HG03520 (cell line): ENCODE measurements at regions not wholly inside any gene's neighbourhood (a gene's known extent, or its start where the extent isn't known, plus 50 kb on each side); places are given as distances from the start of the nearest gene placed in this dataset.
A peak's percentile ranks its signal among the peaks of the same experiment; 100 is the strongest.
"Not testable (repeated sequence)": the region's sequence is repeated elsewhere in the genome, so short reads cannot be mapped to it uniquely, and the experiment has no call there.

Experiments
- ATAC-seq: cut with Tn5 transposase; IDR thresholded peaks from one replicate; pipeline ENCODE4 v1.9.1; 2021; ENCODE audit warnings: mild to moderate bottlenecking, moderate library complexity; ENCODE audit not compliant: unreplicated experiment

- no peak for ATAC-seq
Observed at GRCh38 chr11:107276077-107276476, 181.5 kb downstream of the CWF19L2 start.

- ATAC-seq: no peak
Observed at GRCh38 chr11:107275632-107276031, 182.0 kb downstream of the CWF19L2 start.

- no peak for ATAC-seq
Observed at GRCh38 chr11:107274138-107274537, 183.5 kb downstream of the CWF19L2 start.

GRCh38 chr11:107272561-107272960, 185.1 kb downstream of the CWF19L2 start:
- ATAC-seq: no peak

- no peak for ATAC-seq
Observed at GRCh38 chr11:107271425-107271824, 186.2 kb downstream of the CWF19L2 start.

GRCh38 chr11:107268977-107269376, 188.6 kb downstream of the CWF19L2 start:
- no peak for ATAC-seq

GRCh38 chr11:107266455-107266854, 191.2 kb downstream of the CWF19L2 start:
- ATAC-seq: no peak

GRCh38 chr11:107265591-107266121, 192.0 kb downstream of the CWF19L2 start:
- ATAC-seq: no peak

GRCh38 chr11:107263844-107264563, 193.6 kb downstream of the CWF19L2 start:
- no peak for ATAC-seq

GRCh38 chr11:107259811-107260221, 197.8 kb downstream of the CWF19L2 start:
- ATAC-seq: no peak

GRCh38 chr11:107257710-107258109, 199.9 kb downstream of the CWF19L2 start:
- no peak for ATAC-seq

GRCh38 chr11:107253661-107254060, 204.0 kb downstream of the CWF19L2 start:
- not testable (repeated sequence) for ATAC-seq

GRCh38 chr11:107252429-107253161, 205.0 kb downstream of the CWF19L2 start:
- ATAC-seq: peak; percentile 99

GRCh38 chr11:107251298-107251697, 206.3 kb downstream of the CWF19L2 start:
- no peak for ATAC-seq

- no peak for ATAC-seq
Observed at GRCh38 chr11:107250017-107250416, 207.6 kb downstream of the CWF19L2 start.

GRCh38 chr11:107249054-107249453, 208.6 kb downstream of the CWF19L2 start:
- no peak for ATAC-seq

- no peak for ATAC-seq
Observed at GRCh38 chr11:107247167-107247861, 210.3 kb downstream of the CWF19L2 start.

- no peak for ATAC-seq
Observed at GRCh38 chr11:107243929-107244328, 213.7 kb downstream of the CWF19L2 start.

GRCh38 chr11:107232451-107232850, 214.2 kb upstream of the GUCY1A2 start:
- no peak for ATAC-seq

- ATAC-seq: no peak
Observed at GRCh38 chr11:107224836-107225235, 206.6 kb upstream of the GUCY1A2 start.

- ATAC-seq: no peak
Observed at GRCh38 chr11:107222916-107223460, 204.7 kb upstream of the GUCY1A2 start.
